HEK293 (cell line): ENCODE measurements at regions not wholly inside any gene's neighbourhood (a gene's known extent, or its start where the extent isn't known, plus 50 kb on each side); places are given as distances from the start of the nearest gene placed in this dataset.

Source experiments
- CTCF ChIA-PET: fragments of 350-600 bp; formaldehyde crosslinking; extraction: SDS; loops from one replicate; lab custom pipeline; 2021; ENCODE audit warnings: antibody characterized with exemption; lab: Yijun Ruan, JAX
- POLR2A ChIA-PET: fragments of 300-600 bp; formaldehyde crosslinking; extraction: SDS; loops from one replicate; lab custom pipeline; 2020; ENCODE audit warnings: antibody characterized with exemption, inconsistent platforms; lab: Yijun Ruan, JAX
- H3K27ac ChIP-seq: fragments of 200-500 bp; sonication (Bioruptor generic); 2 replicates; pipeline ENCODE4 v1.5.1; 2014; ENCODE audit warnings: low read depth, low read length, control low read depth, inconsistent platforms; ENCODE audit errors: extremely low read depth
- H3K36me3 ChIP-seq, 2 experiments: fragments of 200-500 bp in 1 of 2; sonication (Bioruptor generic) in 1 of 2; 1 replicate in 1 of 2; 2 replicates in 1 of 2; pipeline ENCODE4 v1.5.1; 2014 to 2017; ENCODE audit warnings: inconsistent platforms in 2 of 2, low read length in 2 of 2; ENCODE audit not compliant: control insufficient read depth in 2 of 2, insufficient read depth in 1 of 2
- H3K4me1 ChIP-seq: fragments of 200-500 bp; sonication (Bioruptor generic); 2 replicates; pipeline ENCODE4 v1.5.1; 2014; ENCODE audit warnings: mild to moderate bottlenecking, low read length, inconsistent platforms; ENCODE audit not compliant: control insufficient read depth, insufficient read depth
- H3K4me3 ChIP-seq: 2 replicates; pipeline ENCODE4 v1.5.1; 2011; ENCODE audit warnings: low read depth, mild to moderate bottlenecking, control low read depth, low read length, moderate library complexity
- H3K9me3 ChIP-seq: fragments of 200-500 bp; sonication (Bioruptor generic); 2 replicates; pipeline ENCODE4 v1.5.1; 2014; ENCODE audit warnings: low read depth, low read length, inconsistent platforms; ENCODE audit not compliant: control insufficient read depth, insufficient read depth
- EGR2 ChIP-seq: fragments of 450-650 bp; formaldehyde crosslinking; IDR thresholded peaks from 2 replicates; pipeline ENCODE4 v1.5.1; 2016; ENCODE audit warnings: low read depth, missing biosample characterization, missing genetic modification characterization
- GLI2 ChIP-seq: fragments of 450-650 bp; formaldehyde crosslinking; IDR thresholded peaks from 2 replicates; pipeline ENCODE4; 2017; ENCODE audit warnings: missing biosample characterization, missing genetic modification characterization, low read depth, borderline replicate concordance
- GLI4 ChIP-seq: fragments of 450-650 bp; formaldehyde crosslinking; IDR thresholded peaks from 2 replicates; pipeline ENCODE4 v1.5.1; 2016; ENCODE audit warnings: missing biosample characterization, missing genetic modification characterization
- HOXC10 ChIP-seq: sonication (generic); formaldehyde crosslinking; IDR thresholded peaks from 2 replicates; pipeline ENCODE4 v1.8.1; 2023; ENCODE audit warnings: mild to moderate bottlenecking, missing genetic modification reagents
- RBAK ChIP-seq: fragments of 450-650 bp; formaldehyde crosslinking; IDR thresholded peaks from 2 replicates; pipeline ENCODE4 v1.5.1; 2016; ENCODE audit warnings: missing biosample characterization, missing genetic modification characterization
- ZNF112 ChIP-seq: fragments of 450-650 bp; formaldehyde crosslinking; IDR thresholded peaks from 2 replicates; pipeline ENCODE4 v1.5.0; 2017; ENCODE audit warnings: missing biosample characterization, missing genetic modification characterization
- ZNF155 ChIP-seq: fragments of 450-650 bp; formaldehyde crosslinking; IDR thresholded peaks from 2 replicates; pipeline ENCODE4 v1.5.1; 2016; ENCODE audit warnings: missing biosample characterization, missing genetic modification characterization
- ZNF184 ChIP-seq: fragments of 450-650 bp; IDR thresholded peaks from 2 replicates; pipeline ENCODE4 v1.5.1; 2018; ENCODE audit warnings: missing biosample characterization, mild to moderate bottlenecking, missing genetic modification characterization
- ZNF239 ChIP-seq: fragments of 450-650 bp; formaldehyde crosslinking; IDR thresholded peaks from 2 replicates; pipeline ENCODE4 v1.5.1; 2016; ENCODE audit warnings: missing biosample characterization, missing genetic modification characterization
- ZNF366 ChIP-seq: fragments of 450-650 bp; formaldehyde crosslinking; conservative IDR thresholded peaks from 2 replicates; pipeline ENCODE4 v1.5.1; 2016; ENCODE audit warnings: missing biosample characterization, missing genetic modification characterization
- ZNF398 ChIP-seq: fragments of 450-650 bp; formaldehyde crosslinking; IDR thresholded peaks from 2 replicates; pipeline ENCODE4 v1.5.1; 2017; ENCODE audit warnings: missing biosample characterization, missing genetic modification characterization
- ZNF423 ChIP-seq: fragments of 450-650 bp; formaldehyde crosslinking; IDR thresholded peaks from 2 replicates; pipeline ENCODE4 v1.5.1; 2016; ENCODE audit warnings: missing biosample characterization, missing genetic modification characterization
- ZNF555 ChIP-seq: fragments of 450-650 bp; formaldehyde crosslinking; conservative IDR thresholded peaks from 2 replicates; pipeline ENCODE4 v1.5.1; 2017; ENCODE audit warnings: missing biosample characterization, mild to moderate bottlenecking, missing genetic modification characterization, inconsistent platforms
- ZNF585B ChIP-seq: fragments of 450-650 bp; formaldehyde crosslinking; IDR thresholded peaks from 2 replicates; pipeline ENCODE4 v1.5.1; 2016; ENCODE audit warnings: missing biosample characterization, missing genetic modification characterization
- ZNF654 ChIP-seq: fragments of 450-650 bp; formaldehyde crosslinking; IDR thresholded peaks from 2 replicates; pipeline ENCODE4 v1.5.1; 2016; ENCODE audit warnings: low read depth, missing biosample characterization, missing genetic modification characterization
- ZNF704 ChIP-seq: fragments of 450-650 bp; formaldehyde crosslinking; IDR thresholded peaks from 2 replicates; pipeline ENCODE4 v1.5.1; 2016; ENCODE audit warnings: missing biosample characterization, missing genetic modification characterization
- ZNF747 ChIP-seq: fragments of 450-650 bp; formaldehyde crosslinking; IDR thresholded peaks from 2 replicates; pipeline ENCODE4 v1.5.1; 2016; ENCODE audit warnings: missing biosample characterization, missing genetic modification characterization
- ZNF785 ChIP-seq: fragments of 450-650 bp; formaldehyde crosslinking; IDR thresholded peaks from 2 replicates; pipeline ENCODE4 v1.5.1; 2016; ENCODE audit warnings: missing biosample characterization, missing genetic modification characterization
- ZNF843 ChIP-seq: fragments of 450-650 bp; formaldehyde crosslinking; IDR thresholded peaks from 2 replicates; pipeline ENCODE4 v1.5.1; 2016; ENCODE audit warnings: missing biosample characterization, missing genetic modification characterization
- ZSCAN16 ChIP-seq: fragments of 450-650 bp; formaldehyde crosslinking; IDR thresholded peaks from 2 replicates; pipeline ENCODE4 v1.5.1; 2016; ENCODE audit warnings: missing biosample characterization, missing genetic modification characterization
- ZSCAN23 ChIP-seq: fragments of 450-650 bp; formaldehyde crosslinking; IDR thresholded peaks from 2 replicates; pipeline ENCODE4 v1.5.1; 2016; ENCODE audit warnings: missing biosample characterization, missing genetic modification characterization

- TF ChIP-seq ZNF704, result no peak
- TF ChIP-seq ZNF366 (tag by site-specific recombination), result no peak
- no peak for TF ChIP-seq ZNF843 (tag by site-specific recombination)
- no peak for TF ChIP-seq ZNF785 (tag by site-specific recombination)
- TF ChIP-seq EGR2 (tag by site-specific recombination), result no peak
- TF ChIP-seq, all 188 proteins: peak for 0
Measured at GRCh38 chr14:22118899-22119477, 445.4 kb upstream of the OR4E1 start (continued).

- TF ChIP-seq HOXC10, result no peak
- TF ChIP-seq ZNF239 (tag by site-specific recombination), result no peak
- TF ChIP-seq ZNF843 (tag by site-specific recombination), result no peak
- TF ChIP-seq ZNF423 (tag by site-specific recombination), result no peak
- no peak for TF ChIP-seq ZNF155
- no peak for TF ChIP-seq ZSCAN23 (tag by site-specific recombination)
- TF ChIP-seq ZNF555 (tag by site-specific recombination), result no peak
- TF ChIP-seq GLI2, result no peak
- no peak for TF ChIP-seq ZNF585B (tag by site-specific recombination)
- TF ChIP-seq ZNF112 (tag by site-specific recombination), result no peak
- no peak for TF ChIP-seq ZNF398 (tag by site-specific recombination)
- no peak for TF ChIP-seq RBAK (tag by site-specific recombination)
- H3K9me3 ChIP-seq, result no peaks in the 10 kb centered on the region
- no peak overlapping the region for H3K27ac ChIP-seq
- CTCF ChIA-PET, result interaction anchor here (0.7 to 3.6 kb wide), 6 partner anchors 9 to 200 kb away, joined by 3 to 24 read pairs (median 15); no protein-coding TSS in a partner anchor
- H3K36me3 ChIP-seq, result no peaks in the 10 kb centered on the region
- H3K4me3 ChIP-seq, result no peak overlapping the region
- H3K4me1 ChIP-seq, result no peaks in the 10 kb centered on the region
- POLR2A ChIA-PET, result no interaction called here
Measured at GRCh38 chr14:22113401-22113800, 439.8 kb upstream of the OR4E1 start.

GRCh38 chr14:22112004-22112403 lies 438.4 kb upstream of the OR4E1 start:
- POLR2A ChIA-PET, result no interaction called here

GRCh38 chr14:22107753-22108152 lies 434.1 kb upstream of the OR4E1 start:
- POLR2A ChIA-PET, result no interaction called here
- H3K4me3 ChIP-seq, result no peak overlapping the region
- no peaks in the 10 kb centered on the region for H3K36me3 ChIP-seq
- H3K9me3 ChIP-seq, result no peaks in the 10 kb centered on the region
- CTCF ChIA-PET, result interaction anchor here (0.8 to 2.1 kb wide), 5 partner anchors 17 to 129 kb away, joined by 4 to 7 read pairs (median 4); no protein-coding TSS in a partner anchor
- no peaks in the 10 kb centered on the region for H3K4me1 ChIP-seq
- no peak overlapping the region for H3K27ac ChIP-seq
- TF ChIP-seq GLI4 (tag by site-specific recombination), result no peak
- no peak for TF ChIP-seq ZNF184
- TF ChIP-seq ZSCAN16 (tag by site-specific recombination), result no peak

More at GRCh38 chr14:22112004-22112403, 438.4 kb upstream of the OR4E1 start:
- TF ChIP-seq ZNF654, result peak; percentile 22
- TF ChIP-seq ZNF747 (tag by site-specific recombination), result no peak
- TF ChIP-seq, all 188 proteins: peak for 1
- Histone ChIP-seq H3K36me3 (no peaks in the 10 kb centered on the region), H3K4me1 (no peaks in the 10 kb centered on the region), H3K9me3 (no peaks in the 10 kb centered on the region), H3K4me3 (no peak overlapping the region), H3K27ac (no peak overlapping the region)
- CTCF ChIA-PET, result interaction anchor here (0.5 to 3.6 kb wide), 23 partner anchors 9 to 1126 kb away, joined by 3 to 24 read pairs (median 4); no protein-coding TSS in a partner anchor
